K562 (cell line): ENCODE measurements at regions not wholly inside any gene's neighbourhood (a gene's known extent, or its start where the extent isn't known, plus 50 kb on each side); places are given as distances from the start of the nearest gene placed in this dataset.

Experiments
- ATAC-seq: fragments of 200-7000 bp; cut with Tn5 transposase; 3 replicates; pipeline ENCODE4 v1.9.1; 2020; ENCODE audit warnings: moderate library complexity
- BruUV-seq: library from RNA; stranded (reverse); fragments of 400-500 nt; replicated peaks from 2 replicates; lab custom pipeline; 2021; lab: Mats Ljungman, UMichigan
- CTCF ChIA-PET: fragments of 300-600 bp; formaldehyde crosslinking; extraction: SDS; loops from one replicate; lab custom pipeline; 2021; ENCODE audit warnings: low intra/inter-chr PET ratio; lab: Yijun Ruan, JAX
- POLR2A ChIA-PET: fragments of 300-600, 350-650 bp; sonication (Branson Sonifier 250); formaldehyde crosslinking; extraction: SDS; loops from one replicate; lab custom pipeline; 2021; ENCODE audit warnings: antibody characterized with exemption, inconsistent platforms; lab: Yijun Ruan, JAX
- DNase-seq, 4 experiments: peaks; one replicate each; pipeline versions ENCODE4 v3.0.0 to v3.0.0-alpha.2; 2011 to 2018; ENCODE audit warnings: low spot score in 3 of 4, mixed read lengths in 3 of 4; ENCODE audit errors: extremely low read depth in 1 of 4
- FAIRE-seq: peaks from 2 replicates; lab custom pipeline; 2011; peaks lifted over from hg19 to GRCh38; lab: Jason Lieb, UNC
- H2AFZ ChIP-seq: 2 replicates; pipeline ENCODE4 v1.6.0; 2011; ENCODE audit warnings: low read depth, low read length, control low read depth, inconsistent platforms
- H3K27ac ChIP-seq: fragments of 200-600 bp; 3 replicates; pipeline ENCODE4 v1.8.0; 2011; ENCODE audit warnings: low read depth, mild to moderate bottlenecking, control low read depth, inconsistent platforms, low read length, moderate library complexity, mixed read lengths; ENCODE audit errors: extremely low read depth
- H3K27me3 ChIP-seq, 2 experiments: fragments of 300-600 bp in 1 of 2; 2 replicates in 1 of 2; 3 replicates in 1 of 2; pipeline versions ENCODE4 v1.6.0 to v1.8.0; 2011; ENCODE audit warnings: inconsistent platforms in 2 of 2, low read length in 2 of 2, mild to moderate bottlenecking in 1 of 2, mixed read lengths in 1 of 2, moderate library complexity in 1 of 2; ENCODE audit not compliant: control insufficient read depth in 2 of 2, insufficient read depth in 2 of 2
- H3K36me3 ChIP-seq: fragments of 300-600 bp; 3 replicates; pipeline ENCODE4 v1.8.0; 2011; ENCODE audit warnings: mild to moderate bottlenecking, low read length, inconsistent platforms; ENCODE audit not compliant: control insufficient read depth, insufficient read depth
- H3K4me1 ChIP-seq, 2 experiments: fragments of 200-600 bp in 1 of 2; replicated peaks in 1 of 2; 2 replicates in 1 of 2; 3 replicates in 1 of 2; pipeline versions ENCODE4 v1.5.1 to v1.8.0; 2011; ENCODE audit warnings: inconsistent platforms in 2 of 2, low read length in 2 of 2, mild to moderate bottlenecking in 1 of 2, mixed read lengths in 1 of 2, moderate library complexity in 1 of 2; ENCODE audit not compliant: control insufficient read depth in 2 of 2, insufficient read depth in 2 of 2
- H3K4me2 ChIP-seq: 2 replicates; pipeline ENCODE4 v1.6.1; 2011; ENCODE audit warnings: low read length, control low read depth, inconsistent platforms, mixed read lengths; ENCODE audit not compliant: insufficient read depth
- H3K4me3 ChIP-seq: fragments of 200-600 bp; sonication (generic), shearing (Covaris generic); 2 replicates; pipeline ENCODE4 v1.5.1; 2016; ENCODE audit warnings: control low read depth, inconsistent platforms
- H3K79me2 ChIP-seq: fragments of 200-600 bp; 3 replicates; pipeline ENCODE4 v1.8.0; 2011; ENCODE audit warnings: low read length, inconsistent platforms; ENCODE audit not compliant: control insufficient read depth, insufficient read depth
- H3K9ac ChIP-seq, 2 experiments: 2 replicates each; pipeline versions ENCODE4 v1.6.0 to v1.6.1; 2011; ENCODE audit warnings: low read depth in 2 of 2, low read length in 2 of 2, control low read depth in 1 of 2, inconsistent platforms in 1 of 2, mild to moderate bottlenecking in 1 of 2, mixed read lengths in 1 of 2; ENCODE audit not compliant: insufficient read depth in 1 of 2
- H3K9me1 ChIP-seq: one replicate; pipeline ENCODE4 v1.6.0; 2011; ENCODE audit warnings: inconsistent platforms, mild to moderate bottlenecking, low read length, moderate library complexity; ENCODE audit not compliant: control insufficient read depth, insufficient read depth
- H3K9me3 ChIP-seq: replicated peaks from 2 replicates; pipeline ENCODE4 v1.5.1; 2011; ENCODE audit warnings: low read depth, low read length, inconsistent platforms; ENCODE audit not compliant: control insufficient read depth, insufficient read depth
- H4K20me1 ChIP-seq: replicated peaks from 2 replicates; pipeline ENCODE4 v1.6.1; 2011; ENCODE audit warnings: low read length, inconsistent platforms, mixed read lengths; ENCODE audit not compliant: control insufficient read depth, insufficient read depth
- CEBPG ChIP-seq, 3 experiments: fragments of 200-800 bp in 1 of 3; sonication (Bioruptor generic) in 1 of 3; sonication (generic) in 1 of 3; formaldehyde crosslinking in 1 of 3; IDR thresholded peaks in 2 of 3; conservative IDR thresholded peaks in 1 of 3; 2 replicates each; pipeline versions ENCODE4 v1.6.1 to v1.8.0; 2016 to 2022; ENCODE audit warnings: missing compliant biosample characterization in 2 of 3, missing genetic modification characterization in 2 of 3, mild to moderate bottlenecking in 1 of 3, missing genetic modification reagents in 1 of 3
- ETS2 ChIP-seq: IDR thresholded peaks from 2 replicates; pipeline ENCODE4 v1.6.1; 2016; ENCODE audit warnings: borderline replicate concordance, missing genetic modification characterization, mild to moderate bottlenecking, moderate library complexity, missing compliant biosample characterization; ENCODE audit not compliant: poor library complexity, severe bottlenecking
- GTF2B ChIP-seq: IDR thresholded peaks from 2 replicates; pipeline ENCODE4 v1.6.1; 2011; ENCODE audit not compliant: insufficient read length; ENCODE audit errors: extremely low read depth
- HES1 ChIP-seq: fragments of 450-650 bp; IDR thresholded peaks from 2 replicates; pipeline ENCODE4 v1.6.1; 2016; ENCODE audit warnings: low read depth, mild to moderate bottlenecking, moderate library complexity
- PPARD ChIP-seq: fragments of 250-450 bp; sonication (Bioruptor Pico); IDR thresholded peaks from 2 replicates; pipeline ENCODE4 v1.8.0; 2022; ENCODE audit warnings: inconsistent platforms, mild to moderate bottlenecking, moderate library complexity
- STAT5B ChIP-seq: fragments of 250-450 bp; sonication (Bioruptor Pico); IDR thresholded peaks from 2 replicates; pipeline ENCODE4 v1.8.0; 2021; ENCODE audit warnings: mild to moderate bottlenecking, inconsistent platforms
- TAL1 ChIP-seq: fragments of 450-650 bp; IDR thresholded peaks from 2 replicates; pipeline ENCODE4 v1.6.1; 2016; ENCODE audit warnings: mild to moderate bottlenecking
- TSC22D4 ChIP-seq: fragments of 450-650 bp; IDR thresholded peaks from 2 replicates; pipeline ENCODE4 v1.6.1; 2016; ENCODE audit warnings: missing genetic modification characterization, missing biosample characterization, control low read depth
- ZFP1 ChIP-seq: fragments of 450-650 bp; formaldehyde crosslinking; IDR thresholded peaks from 2 replicates; pipeline ENCODE4 v1.4.0; 2020; ENCODE audit warnings: mild to moderate bottlenecking, mixed read lengths
- ZNF407 ChIP-seq: fragments of 450-650 bp; IDR thresholded peaks from 2 replicates; pipeline ENCODE4 v1.6.1; 2016; ENCODE audit warnings: low read depth
- ZNF551 ChIP-seq: fragments of 250-450 bp; sonication (Bioruptor Pico); IDR thresholded peaks from 2 replicates; pipeline ENCODE4 v1.5.0; 2021; ENCODE audit warnings: mild to moderate bottlenecking, moderate library complexity
- WGBS: fragments of 100-300 bp; shearing (Covaris generic); methylation state at CpG from one replicate; pipeline ENCODE4 v1.1.6; 2016; ENCODE audit warnings: low coverage, mixed read lengths; ENCODE audit not compliant: insufficient coverage; ENCODE audit errors: missing lambda C conversion rate; 5-methylcytosine and 5-hydroxymethylcytosine counted together
- in situ Hi-C: fragments of 300-500 bp; cut with MboI; formaldehyde crosslinking; loops from 4 replicates; pipeline ENCODE4 v1.15.0; 2018; ENCODE audit warnings: inconsistent platforms, mixed read lengths
- intact Hi-C: fragments of 100-400 bp; cut with micrococcal nuclease; formaldehyde crosslinking; loops from 2 replicates; pipeline ENCODE4 v1.14.2; 2022

- TF ChIP-seq ZNF407: no peak
- TF ChIP-seq, all 486 proteins: peak for 0
These were observed 53.7 kb upstream of the MACC1 start (continued) for GRCh38 chr7:20270867-20271266.

- no peaks in the 10 kb centered on the region for H4K20me1 ChIP-seq
- DNase-seq (no peak), ATAC-seq (no peak), FAIRE-seq (no peak)
- CTCF ChIA-PET: no interaction called here
- no peak overlapping the region for H3K27ac ChIP-seq
- H3K27me3 ChIP-seq: no peaks in the 10 kb centered on the region
- H3K4me2 ChIP-seq: no peak overlapping the region
- no peaks in the 10 kb centered on the region; the same call in 1 of the 2 replicates for H3K9me3 ChIP-seq
- H2AFZ ChIP-seq: peak overlapping the region; percentile 13; the same call in 1 of the 2 replicates
- in situ Hi-C loops: no loop called here
- H3K4me1 ChIP-seq: 0 out of 5 replicates have a peak, but pooled peaks cover 0 to 4% of the 10 kb centered on the region in 2 experiments
- no TSS peak for BruUV-seq
- no peaks in the 10 kb centered on the region for H3K79me2 ChIP-seq
- no peak overlapping the region for H3K4me3 ChIP-seq
- H3K9ac ChIP-seq: no peak overlapping the region
- POLR2A ChIA-PET: no interaction called here
- no peaks in the 10 kb centered on the region for H3K9me1 ChIP-seq
- intact Hi-C loops: no loop called here
- WGBS: 100% methylated on average over 1 of the region's 1 CpG
- no peaks in the 10 kb centered on the region for H3K36me3 ChIP-seq
- TF ChIP-seq HES1 (no peak), TAL1 (no peak), ZNF551 (CRISPR knock-in tag) (no peak), GTF2B (no peak), TSC22D4 (tag) (no peak), PPARD (CRISPR knock-in tag) (no peak), ETS2 (tag) (no peak), STAT5B (CRISPR knock-in tag) (no peak), CEBPG (CRISPR knock-in tag; IDR thresholded peaks at IDR 0.05) (no peak), CEBPG (tag; conservative IDR thresholded peaks at IDR 0.05 in 1 of 2, IDR thresholded peaks at IDR 0.05 in 1 of 2) (no peak), ZFP1 (CRISPR knock-in tag) (no peak)
These were observed 55.1 kb upstream of the ITGB8 start for GRCh38 chr7:20275637-20276036.
